ENCODE measurements at regions not wholly inside any gene's neighbourhood (a gene's known extent, or its start where the extent isn't known, plus 50 kb on each side); places are given as distances from the start of the nearest gene placed in this dataset.

GRCh38 chrX:77076896-77077295 lies 370.3 kb upstream of the FGF16 start:
- no peak for TF ChIP-seq CTCF (IDR thresholded peaks at IDR 0.05)

GRCh38 chrX:77085372-77085771 lies 361.8 kb upstream of the FGF16 start:
- no peak for TF ChIP-seq CTCF (IDR thresholded peaks at IDR 0.05)

- no peak for TF ChIP-seq CTCF (IDR thresholded peaks at IDR 0.05)
These were observed 359.5 kb upstream of the FGF16 start for GRCh38 chrX:77087529-77088169.

GRCh38 chrX:77088233-77088632 lies 359.0 kb upstream of the FGF16 start:
- no peak for TF ChIP-seq CTCF (IDR thresholded peaks at IDR 0.05)

- no peak for TF ChIP-seq CTCF (IDR thresholded peaks at IDR 0.05)
These were observed 332.7 kb upstream of the FGF16 start for GRCh38 chrX:77114501-77114900.

- TF ChIP-seq CTCF (IDR thresholded peaks at IDR 0.05) = no peak
These were observed 328.5 kb upstream of the FGF16 start for GRCh38 chrX:77118686-77119085.

- TF ChIP-seq CTCF (IDR thresholded peaks at IDR 0.05) = no peak
These were observed 327.5 kb upstream of the FGF16 start for GRCh38 chrX:77119706-77120105.

- no peak for TF ChIP-seq CTCF (IDR thresholded peaks at IDR 0.05)
These were observed 303.3 kb upstream of the FGF16 start for GRCh38 chrX:77143907-77144306.

Measured in LNCAP (cell line).